Activated CD8-positive, alpha-beta T cell treated with anti-CD3 and anti-CD28 coated beads, Interleukin-2, amount 10 ng/mL, durations not matched to agents 7 days and 5 days (primary cell): ENCODE measurements at regions not wholly inside any gene's neighbourhood (a gene's known extent, or its start where the extent isn't known, plus 50 kb on each side); places are given as distances from the start of the nearest gene placed in this dataset.

Experiments
- ATAC-seq: fragments of 150-1000 bp; cut with Tn5 transposase; one replicate; pipeline ENCODE4 v1.10.0; 2021; ENCODE audit warnings: moderate library complexity
- CTCF ChIA-PET: fragments of 350-600 bp; sonication (Branson Sonifier 250); formaldehyde crosslinking; loops from one replicate; lab custom pipeline; 2021; ENCODE audit warnings: antibody characterized with exemption; lab: Charles Lee
- POLR2A ChIA-PET: fragments of 350-600 bp; sonication (Branson Sonifier 250); formaldehyde crosslinking; loops from one replicate; lab custom pipeline; 2021; ENCODE audit warnings: antibody characterized with exemption; lab: Charles Lee
- DNase-seq: peaks from one replicate; pipeline ENCODE4 v3.0.0-alpha.2; 2020
- H3K27ac Mint-ChIP-seq: one replicate; pipeline ENCODE4 v1.8.0; 2021; ENCODE audit warnings: mild to moderate bottlenecking, mixed read lengths
- H3K27me3 Mint-ChIP-seq: one replicate; pipeline ENCODE4 v1.8.0; 2021; ENCODE audit warnings: low read depth, mixed read lengths
- H3K36me3 Mint-ChIP-seq: one replicate; pipeline ENCODE4 v1.8.0; 2021; ENCODE audit warnings: low read depth, mixed read lengths
- H3K4me1 Mint-ChIP-seq: one replicate; pipeline ENCODE4 v1.8.0; 2021; ENCODE audit warnings: low read depth, mixed read lengths
- H3K4me3 Mint-ChIP-seq: one replicate; pipeline ENCODE4 v1.8.0; 2021; ENCODE audit warnings: mild to moderate bottlenecking, mixed read lengths
- H3K9me3 Mint-ChIP-seq: one replicate; pipeline ENCODE4 v1.8.0; 2022; ENCODE audit warnings: mixed read lengths; ENCODE audit not compliant: insufficient read depth

- Mint-ChIP-seq H3K4me3 (no peak overlapping the region), H3K27me3 (peaks cover 17% of the 10 kb centered on the region), H3K36me3 (no peaks in the 10 kb centered on the region), H3K27ac (no peak overlapping the region), H3K4me1 (peaks cover 13% of the 10 kb centered on the region), H3K9me3 (no peaks in the 10 kb centered on the region)
- DNase-seq = no peak
- ATAC-seq = no peak
- CTCF ChIA-PET = no interaction called here
- POLR2A ChIA-PET = no interaction called here
These were observed 61.3 kb downstream of the UNCX start for GRCh38 chr7:1293950-1294411.

- Mint-ChIP-seq H3K4me1 (peaks cover 3% of the 10 kb centered on the region), H3K27me3 (peaks cover 8% of the 10 kb centered on the region)
These were observed 63.2 kb downstream of the UNCX start for GRCh38 chr7:1295776-1296355.

GRCh38 chr7:1296356-1296981 is 63.8 kb downstream of the UNCX start:
- Mint-ChIP-seq H3K36me3 (no peaks in the 10 kb centered on the region), H3K9me3 (no peaks in the 10 kb centered on the region), H3K4me3 (no peak overlapping the region), H3K27me3 (peaks cover 4% of the 10 kb centered on the region), H3K4me1 (no peaks in the 10 kb centered on the region), H3K27ac (no peak overlapping the region)
- ATAC-seq (no peak), DNase-seq (no peak)
- ChIA-PET CTCF (no interaction called here), POLR2A (no interaction called here)

More at GRCh38 chr7:1295776-1296355, 63.2 kb downstream of the UNCX start:
- no peak for DNase-seq
- Mint-ChIP-seq H3K9me3 (no peaks in the 10 kb centered on the region), H3K36me3 (no peaks in the 10 kb centered on the region), H3K27ac (no peak overlapping the region), H3K4me3 (no peak overlapping the region)
- ChIA-PET POLR2A (no interaction called here), CTCF (no interaction called here)
- ATAC-seq = no peak

GRCh38 chr7:1297017-1297960 is 64.6 kb downstream of the UNCX start:
- DNase-seq = no peak
- no peaks in the 10 kb centered on the region for H3K36me3 Mint-ChIP-seq
- POLR2A ChIA-PET = no interaction called here
- CTCF ChIA-PET = no interaction called here
- ATAC-seq = no peak
- H3K4me1 Mint-ChIP-seq = no peaks in the 10 kb centered on the region
- no peak overlapping the region for H3K4me3 Mint-ChIP-seq
- H3K27ac Mint-ChIP-seq = no peak overlapping the region
- no peaks in the 10 kb centered on the region for H3K9me3 Mint-ChIP-seq
- H3K27me3 Mint-ChIP-seq = peaks cover 2% of the 10 kb centered on the region

GRCh38 chr7:1298051-1298930 is 65.6 kb downstream of the UNCX start:
- DNase-seq = no peak
- ChIA-PET CTCF (no interaction called here), POLR2A (no interaction called here)
- Mint-ChIP-seq H3K4me3 (no peak overlapping the region), H3K36me3 (no peaks in the 10 kb centered on the region), H3K27me3 (peaks cover 2% of the 10 kb centered on the region), H3K9me3 (no peaks in the 10 kb centered on the region), H3K4me1 (no peaks in the 10 kb centered on the region), H3K27ac (no peak overlapping the region)
- no peak for ATAC-seq

GRCh38 chr7:1298931-1299885 is 66.5 kb downstream of the UNCX start:
- DNase-seq (no peak), ATAC-seq (no peak)
- no peak overlapping the region for H3K4me3 Mint-ChIP-seq
- H3K27me3 Mint-ChIP-seq = peaks cover 2% of the 10 kb centered on the region
- ChIA-PET CTCF (no interaction called here), POLR2A (no interaction called here)
- H3K36me3 Mint-ChIP-seq = no peaks in the 10 kb centered on the region
- no peaks in the 10 kb centered on the region for H3K9me3 Mint-ChIP-seq
- no peak overlapping the region for H3K27ac Mint-ChIP-seq
- no peaks in the 10 kb centered on the region for H3K4me1 Mint-ChIP-seq

- CTCF ChIA-PET = no interaction called here
- H3K9me3 Mint-ChIP-seq = no peaks in the 10 kb centered on the region
- H3K4me1 Mint-ChIP-seq = no peaks in the 10 kb centered on the region
- DNase-seq (no peak), ATAC-seq (no peak)
- H3K27me3 Mint-ChIP-seq = peaks cover 2% of the 10 kb centered on the region
- H3K27ac Mint-ChIP-seq = no peak overlapping the region
- H3K4me3 Mint-ChIP-seq = no peak overlapping the region
- POLR2A ChIA-PET = no interaction called here
- no peaks in the 10 kb centered on the region for H3K36me3 Mint-ChIP-seq
These were observed 67.5 kb downstream of the UNCX start for GRCh38 chr7:1300206-1300605.

GRCh38 chr7:1300636-1301035 is 68.0 kb downstream of the UNCX start:
- ATAC-seq (no peak), DNase-seq (no peak)
- peaks cover 2% of the 10 kb centered on the region for H3K27me3 Mint-ChIP-seq
- POLR2A ChIA-PET = no interaction called here
- CTCF ChIA-PET = no interaction called here
- H3K9me3 Mint-ChIP-seq = no peaks in the 10 kb centered on the region
- no peaks in the 10 kb centered on the region for H3K36me3 Mint-ChIP-seq
- H3K4me1 Mint-ChIP-seq = no peaks in the 10 kb centered on the region
- H3K27ac Mint-ChIP-seq = no peak overlapping the region
- no peak overlapping the region for H3K4me3 Mint-ChIP-seq

GRCh38 chr7:1301054-1301881 is 68.6 kb downstream of the UNCX start:
- Mint-ChIP-seq H3K9me3 (no peaks in the 10 kb centered on the region), H3K27me3 (peaks cover 2% of the 10 kb centered on the region), H3K4me3 (no peak overlapping the region), H3K4me1 (no peaks in the 10 kb centered on the region), H3K36me3 (no peaks in the 10 kb centered on the region), H3K27ac (no peak overlapping the region)
- ChIA-PET CTCF (no interaction called here), POLR2A (no interaction called here)
- ATAC-seq (no peak), DNase-seq (no peak)

- CTCF ChIA-PET = no interaction called here
- Mint-ChIP-seq H3K36me3 (no peaks in the 10 kb centered on the region), H3K4me1 (no peaks in the 10 kb centered on the region), H3K9me3 (no peaks in the 10 kb centered on the region), H3K27ac (no peak overlapping the region), H3K4me3 (no peak overlapping the region), H3K27me3 (no peaks in the 10 kb centered on the region)
- POLR2A ChIA-PET = no interaction called here
- DNase-seq (no peak), ATAC-seq (no peak)
These were observed 69.2 kb downstream of the UNCX start for GRCh38 chr7:1301882-1302251.
